Sigmoid colon (tissue), 6 donors: ENCODE measurements at regions not wholly inside any gene's neighbourhood (a gene's known extent, or its start where the extent isn't known, plus 50 kb on each side); places are given as distances from the start of the nearest gene placed in this dataset.

Experiments used
- DNase-seq: peaks from one replicate; pipeline ENCODE4 v3.0.0-alpha.2; 2019
- H3K27ac ChIP-seq, 4 donors: fragments of 200-600 bp; sonication (generic); one replicate each; pipeline ENCODE4 v1.5.1; 2016 to 2019; ENCODE audit warnings: mild to moderate bottlenecking in 1 of 4
- H3K27me3 ChIP-seq, 3 donors: fragments of 200-600 bp; sonication (generic); one replicate each; pipeline ENCODE4 v1.5.1; 2019; ENCODE audit warnings: mild to moderate bottlenecking in 1 of 3
- H3K36me3 ChIP-seq, 4 donors: fragments of 200-600 bp; sonication (generic); one replicate each; pipeline ENCODE4 v1.5.1; 2016 to 2019
- H3K4me1 ChIP-seq, 4 donors: fragments of 200-600 bp; sonication (generic); one replicate each; pipeline ENCODE4 v1.5.1; 2017 to 2019
- H3K4me3 ChIP-seq, 4 donors: fragments of 200-600 bp; sonication (generic); one replicate each; pipeline ENCODE4 v1.5.1; 2017 to 2019; ENCODE audit warnings: mild to moderate bottlenecking in 2 of 4, moderate library complexity in 1 of 4
- H3K9me3 ChIP-seq, 4 donors: fragments of 200-600 bp in 3 of 4; sonication (generic) in 3 of 4; one replicate each; pipeline versions ENCODE4 v1.5.1 to v1.6.1; 2013 to 2019
- EP300 ChIP-seq, 4 donors: sonication (generic); formaldehyde crosslinking; IDR thresholded peaks; one replicate each; pipeline ENCODE4 v1.6.1; 2017; ENCODE audit warnings: antibody characterized with exemption in 4 of 4
- POLR2A ChIP-seq, 2 donors: fragments of 450-650 bp; IDR thresholded peaks; one replicate each; pipeline ENCODE4 v1.6.1; 2016; ENCODE audit warnings: antibody characterized with exemption in 2 of 2, mild to moderate bottlenecking in 2 of 2, moderate library complexity in 2 of 2
- POLR2AphosphoS5 ChIP-seq, 4 donors: sonication (generic); formaldehyde crosslinking; IDR thresholded peaks; one replicate each; pipeline ENCODE4 v1.6.1; 2017; ENCODE audit warnings: antibody characterized with exemption in 4 of 4
- WGBS, 2 donors: extraction: QIAGEN DNeasy Blood & Tissue Kit; methylation state at CpG; one replicate each; pipeline ENCODE4 v1.1.7; 2013; 5-methylcytosine and 5-hydroxymethylcytosine counted together
- intact Hi-C: fragments of 100-400 bp; cut with DNase I; formaldehyde crosslinking; loops from one replicate; pipeline ENCODE4 v1.15.1; 2023
- TF ChIP-seq, protein P1 (sequence below), 4 experiments: fragments of 450-650 bp in 3 of 4; fragments of 200-600 bp in 1 of 4; IDR thresholded peaks; one replicate each; pipeline ENCODE4 v1.5.1; 2016 to 2019; ENCODE audit warnings: antibody characterized with exemption in 4 of 4, mild to moderate bottlenecking in 3 of 4, moderate library complexity in 2 of 4
- donor health status: healthy with polysubstance abuse.
- donor health status: healthy.

DNA sequence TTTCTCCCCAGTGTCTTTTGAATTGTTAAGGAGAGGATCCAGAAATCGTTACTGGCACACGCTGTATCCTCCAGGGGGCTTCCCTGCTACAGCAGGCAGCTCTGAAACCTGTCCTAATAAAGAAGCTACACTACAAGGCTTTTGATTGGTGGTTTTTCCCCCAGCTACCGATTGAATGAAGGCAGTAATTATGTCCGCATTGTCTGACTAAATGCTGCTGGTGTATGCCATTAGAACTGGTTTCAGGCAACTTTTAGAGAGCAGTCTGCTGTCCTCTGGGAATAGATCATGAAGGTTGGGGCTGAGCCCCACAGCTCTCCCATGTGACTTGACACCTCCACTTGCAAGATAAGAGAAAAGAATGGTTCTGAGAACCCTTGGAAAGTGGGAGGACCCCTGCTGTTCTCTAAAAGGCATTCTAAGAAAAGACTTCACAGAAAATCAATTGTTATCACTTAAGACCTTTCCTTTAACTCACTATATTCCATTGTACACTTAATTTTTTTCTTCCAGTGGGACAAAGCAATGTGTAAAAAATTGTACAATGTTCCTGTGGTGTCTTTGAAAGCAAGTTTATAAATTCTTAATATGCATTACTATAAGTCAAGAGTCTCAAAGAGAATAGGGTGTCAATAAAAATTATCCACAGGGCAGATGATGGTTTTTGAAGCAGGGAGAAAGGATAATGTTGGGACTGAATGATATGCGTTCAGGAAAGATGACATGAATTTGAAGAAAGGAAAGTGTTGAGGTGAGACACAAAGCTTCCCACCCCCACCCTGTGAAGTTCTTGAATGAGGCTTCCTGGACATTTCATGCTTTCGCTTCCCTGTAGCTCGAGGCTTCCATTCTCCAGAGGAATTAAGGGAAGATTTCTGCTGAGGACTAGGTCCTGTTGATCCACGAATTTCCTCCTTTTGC, 53.0 kb upstream of the DAZL start:
- no peaks in the 10 kb centered on the region for H3K36me3 ChIP-seq
- intact Hi-C loops: no loop called here
- no peak for DNase-seq
- no peaks in the 10 kb centered on the region for H3K27me3 ChIP-seq
- TF ChIP-seq EP300 (IDR thresholded peaks at IDR 0.05) (no peak), POLR2AphosphoS5 (IDR thresholded peaks at IDR 0.05) (no peak), POLR2A (IDR thresholded peaks at IDR 0.05) (no peak)
- TF ChIP-seq, protein P1, sequence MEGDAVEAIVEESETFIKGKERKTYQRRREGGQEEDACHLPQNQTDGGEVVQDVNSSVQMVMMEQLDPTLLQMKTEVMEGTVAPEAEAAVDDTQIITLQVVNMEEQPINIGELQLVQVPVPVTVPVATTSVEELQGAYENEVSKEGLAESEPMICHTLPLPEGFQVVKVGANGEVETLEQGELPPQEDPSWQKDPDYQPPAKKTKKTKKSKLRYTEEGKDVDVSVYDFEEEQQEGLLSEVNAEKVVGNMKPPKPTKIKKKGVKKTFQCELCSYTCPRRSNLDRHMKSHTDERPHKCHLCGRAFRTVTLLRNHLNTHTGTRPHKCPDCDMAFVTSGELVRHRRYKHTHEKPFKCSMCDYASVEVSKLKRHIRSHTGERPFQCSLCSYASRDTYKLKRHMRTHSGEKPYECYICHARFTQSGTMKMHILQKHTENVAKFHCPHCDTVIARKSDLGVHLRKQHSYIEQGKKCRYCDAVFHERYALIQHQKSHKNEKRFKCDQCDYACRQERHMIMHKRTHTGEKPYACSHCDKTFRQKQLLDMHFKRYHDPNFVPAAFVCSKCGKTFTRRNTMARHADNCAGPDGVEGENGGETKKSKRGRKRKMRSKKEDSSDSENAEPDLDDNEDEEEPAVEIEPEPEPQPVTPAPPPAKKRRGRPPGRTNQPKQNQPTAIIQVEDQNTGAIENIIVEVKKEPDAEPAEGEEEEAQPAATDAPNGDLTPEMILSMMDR (IDR thresholded peaks at IDR 0.05): no peak
- no peak overlapping the region for H3K27ac ChIP-seq
- no peaks in the 10 kb centered on the region for H3K9me3 ChIP-seq
- H3K4me3 ChIP-seq: no peak overlapping the region
- WGBS, 2 donors: 50 to 64% methylated on average over 8 of the region's 8 CpGs
- H3K4me1 ChIP-seq: no peaks in the 10 kb centered on the region

DNA sequence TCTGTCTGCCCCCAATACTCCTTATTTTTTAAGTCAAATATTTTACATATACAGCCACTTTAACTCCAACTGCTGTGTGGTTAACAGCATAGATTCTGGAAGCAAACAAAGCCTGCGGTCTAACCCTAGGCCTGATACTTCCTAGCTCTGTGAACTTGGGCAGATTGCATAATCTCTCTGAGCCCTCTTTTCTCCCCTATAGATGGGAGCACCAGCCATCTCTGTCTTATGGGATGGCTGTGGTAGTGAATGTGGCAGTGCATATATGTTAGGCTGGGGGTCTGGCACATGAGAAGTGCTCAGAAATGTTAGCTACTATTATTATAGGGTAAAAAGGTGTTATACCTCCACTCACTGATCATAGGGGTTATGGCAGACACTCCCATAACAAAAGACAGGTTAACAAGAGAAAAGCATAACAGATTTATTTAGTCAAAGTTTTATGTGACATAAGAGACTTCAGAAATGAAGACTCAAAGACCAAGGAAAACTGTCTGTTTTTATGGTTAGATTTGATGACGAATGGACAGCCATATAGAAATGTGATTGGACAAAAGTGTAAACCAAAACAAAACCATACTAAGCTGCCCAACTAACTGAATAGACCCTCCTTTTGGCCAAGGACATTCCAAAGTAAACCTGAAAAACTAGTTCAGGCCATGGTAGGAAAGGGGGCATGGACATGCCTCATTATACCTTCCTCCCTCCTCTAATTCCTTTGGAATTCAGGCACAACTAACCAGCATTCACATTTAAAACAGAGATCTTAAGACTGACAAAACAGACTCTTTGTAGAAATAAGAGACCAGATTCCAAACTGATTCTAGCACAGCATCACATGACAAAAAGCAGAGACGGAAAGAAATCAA, 53.9 kb upstream of the DAZL start:
- no peaks in the 10 kb centered on the region for H3K36me3 ChIP-seq
- H3K27me3 ChIP-seq: no peaks in the 10 kb centered on the region
- intact Hi-C loops: no loop called here
- no peak for DNase-seq
- H3K4me1 ChIP-seq: no peaks in the 10 kb centered on the region
- H3K9me3 ChIP-seq: no peaks in the 10 kb centered on the region
- H3K4me3 ChIP-seq: no peak overlapping the region
- no peak overlapping the region for H3K27ac ChIP-seq
- WGBS, 2 donors: 90 to 94% methylated on average over 3 of the region's 3 CpGs
- TF ChIP-seq, protein P1 (IDR thresholded peaks at IDR 0.05): no peak
- no peak for TF ChIP-seq POLR2A (IDR thresholded peaks at IDR 0.05)
- TF ChIP-seq EP300 (IDR thresholded peaks at IDR 0.05): no peak
- TF ChIP-seq POLR2AphosphoS5 (IDR thresholded peaks at IDR 0.05): no peak

DNA sequence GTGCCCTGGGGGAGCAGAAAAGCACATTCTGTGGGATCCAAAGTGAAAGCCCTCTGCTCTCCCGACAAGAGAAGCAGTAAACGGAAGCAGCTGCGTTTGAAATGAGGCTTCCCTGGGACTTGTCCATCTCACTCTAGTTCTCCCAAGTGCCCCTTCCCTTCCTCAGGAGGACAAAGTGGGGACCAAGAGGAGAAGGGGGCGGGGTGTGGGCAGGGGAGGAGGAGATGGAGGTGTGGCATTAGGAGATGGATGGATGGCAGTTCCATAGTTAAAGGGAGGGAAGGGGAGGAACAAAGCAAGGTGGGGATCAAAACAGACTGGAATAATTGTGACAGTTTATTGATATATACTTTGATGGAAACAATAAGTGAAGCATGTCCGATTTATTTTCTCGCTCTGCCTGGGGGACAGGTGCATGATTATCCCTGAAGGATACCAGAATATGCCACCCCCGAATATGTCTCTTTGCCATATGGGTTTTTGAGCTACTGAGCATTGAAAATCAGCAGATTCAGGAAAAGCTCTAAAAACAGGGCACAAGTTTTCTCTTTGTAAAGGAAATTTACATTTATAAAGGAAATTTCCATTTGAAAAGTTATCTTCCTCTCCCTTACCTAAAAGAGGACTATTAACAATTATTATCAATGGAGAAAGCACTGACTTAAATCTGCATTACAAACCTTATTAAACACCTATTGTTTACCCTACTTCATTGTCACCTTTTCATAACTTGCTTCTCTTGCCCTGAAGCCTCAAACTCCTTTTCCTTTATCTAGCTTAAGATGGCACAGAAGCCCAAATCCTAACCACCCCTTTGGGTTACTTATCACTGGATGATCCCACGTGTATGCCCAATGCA, 58.9 kb upstream of the DAZL start:
- no peaks in the 10 kb centered on the region for H3K27me3 ChIP-seq
- H3K9me3 ChIP-seq: no peaks in the 10 kb centered on the region
- WGBS, 2 donors: 75 to 83% methylated on average over 8 of the region's 8 CpGs
- H3K36me3 ChIP-seq: no peaks in the 10 kb centered on the region
- H3K27ac ChIP-seq: no peak overlapping the region
- H3K4me1 ChIP-seq: no peaks in the 10 kb centered on the region
- no peak overlapping the region for H3K4me3 ChIP-seq
- intact Hi-C loops: no loop called here
- DNase-seq: no peak
- no peak for TF ChIP-seq EP300 (IDR thresholded peaks at IDR 0.05)
- TF ChIP-seq, protein P1 (IDR thresholded peaks at IDR 0.05): no peak
- TF ChIP-seq POLR2AphosphoS5 (IDR thresholded peaks at IDR 0.05): no peak
- TF ChIP-seq POLR2A (IDR thresholded peaks at IDR 0.05): no peak

DNA sequence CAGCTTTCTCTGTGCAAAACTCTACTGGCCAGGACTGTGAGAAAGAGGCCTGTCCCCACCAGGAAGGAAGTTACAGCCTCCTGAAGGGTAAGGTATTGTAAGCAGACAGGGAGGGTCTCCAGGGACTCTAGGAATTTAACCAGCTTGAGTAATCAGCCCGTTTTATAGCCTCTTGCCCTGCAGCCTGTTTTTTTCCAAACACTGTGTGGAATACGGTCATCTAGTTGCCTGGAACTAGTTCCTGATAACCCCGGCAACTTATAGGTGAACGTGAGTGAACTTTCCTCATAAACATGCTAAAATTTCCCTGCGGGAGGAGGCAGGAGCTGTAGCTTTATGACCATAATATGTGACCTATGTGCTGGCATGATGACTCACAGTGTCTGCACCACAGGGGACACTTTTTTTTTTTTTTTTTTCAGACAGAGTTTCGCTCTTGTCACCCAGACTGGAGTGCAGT, 60.1 kb upstream of the DAZL start:
- intact Hi-C loops: no loop called here
- no peak for DNase-seq
- Histone ChIP-seq H3K4me3 (no peak overlapping the region), H3K9me3 (no peaks in the 10 kb centered on the region), H3K4me1 (no peaks in the 10 kb centered on the region), H3K27ac (no peak overlapping the region), H3K27me3 (no peaks in the 10 kb centered on the region), H3K36me3 (no peaks in the 10 kb centered on the region)
- TF ChIP-seq POLR2AphosphoS5 (IDR thresholded peaks at IDR 0.05): no peak
- TF ChIP-seq, protein P1 (IDR thresholded peaks at IDR 0.05): no peak
- no peak for TF ChIP-seq POLR2A (IDR thresholded peaks at IDR 0.05)
- WGBS, 2 donors: 13 to 50% methylated on average over 6 of the region's 6 CpGs
